Mesenchymal stem cell (in vitro differentiated cells and primary cell): ENCODE measurements at regions not wholly inside any gene's neighbourhood (a gene's known extent, or its start where the extent isn't known, plus 50 kb on each side); places are given as distances from the start of the nearest gene placed in this dataset.

Experiments
- DNase-seq: peaks from one replicate; pipeline ENCODE4 v3.0.0-alpha.2; 2013
- H2AFZ ChIP-seq: one replicate; pipeline ENCODE4 v1.6.1; 2013; ENCODE audit warnings: low read depth, mild to moderate bottlenecking, control low read depth, inconsistent platforms, low read length, moderate library complexity
- H2AK5ac ChIP-seq: 2 replicates; pipeline ENCODE4 v1.6.1; 2013; ENCODE audit warnings: low read length, moderate library complexity, mild to moderate bottlenecking, inconsistent platforms; ENCODE audit not compliant: severe bottlenecking
- H2BK120ac ChIP-seq: one replicate; pipeline ENCODE4 v1.6.1; 2013; ENCODE audit warnings: low read depth, mild to moderate bottlenecking, inconsistent platforms, low read length, moderate library complexity
- H2BK12ac ChIP-seq, 2 experiments: one replicate each; pipeline ENCODE4 v1.6.1; 2013; ENCODE audit warnings: inconsistent platforms in 2 of 2, low read length in 2 of 2, mild to moderate bottlenecking in 2 of 2, moderate library complexity in 2 of 2, control low read depth in 1 of 2
- H2BK15ac ChIP-seq: one replicate; pipeline ENCODE4 v1.6.1; 2013; ENCODE audit warnings: mild to moderate bottlenecking, low read depth, inconsistent platforms; ENCODE audit not compliant: poor library complexity, severe bottlenecking
- H2BK5ac ChIP-seq: 2 replicates; pipeline ENCODE4 v1.6.1; 2013; ENCODE audit warnings: low read depth, mild to moderate bottlenecking, low read length, control low read depth, inconsistent platforms; ENCODE audit not compliant: poor library complexity, severe bottlenecking
- H3K14ac ChIP-seq, 2 experiments: one replicate each; pipeline ENCODE4 v1.6.1; 2013; ENCODE audit warnings: inconsistent platforms in 2 of 2, low read length in 2 of 2, control low read depth in 1 of 2, mild to moderate bottlenecking in 1 of 2, moderate library complexity in 1 of 2
- H3K18ac ChIP-seq, 2 experiments: one replicate each; pipeline ENCODE4 v1.6.1; 2013; ENCODE audit warnings: inconsistent platforms in 2 of 2, low read length in 2 of 2, control low read depth in 1 of 2, low read depth in 1 of 2, mild to moderate bottlenecking in 1 of 2
- H3K23ac ChIP-seq, 2 experiments: one replicate each; pipeline ENCODE4 v1.6.1; 2013; ENCODE audit warnings: inconsistent platforms in 2 of 2, low read length in 2 of 2, mild to moderate bottlenecking in 2 of 2, moderate library complexity in 2 of 2, control low read depth in 1 of 2
- H3K27ac ChIP-seq: 2 replicates; pipeline ENCODE4 v1.5.1; 2013; ENCODE audit warnings: mild to moderate bottlenecking, moderate library complexity, low read length, control low read depth, inconsistent platforms; ENCODE audit not compliant: poor library complexity, severe bottlenecking
- H3K27me3 ChIP-seq, 2 experiments: 2 replicates each; pipeline versions ENCODE4 v1.6.1 to v1.7.0; 2013; ENCODE audit warnings: low read length in 2 of 2, mild to moderate bottlenecking in 2 of 2, moderate library complexity in 2 of 2, control low read depth in 1 of 2, inconsistent platforms in 1 of 2; ENCODE audit not compliant: control insufficient read depth in 1 of 2, insufficient read depth in 1 of 2
- H3K36me3 ChIP-seq, 2 experiments: 2 replicates each; pipeline versions ENCODE4 v1.6.1 to v1.7.0; 2013; ENCODE audit warnings: low read length in 2 of 2, control low read depth in 1 of 2, inconsistent platforms in 1 of 2, low read depth in 1 of 2, mild to moderate bottlenecking in 1 of 2; ENCODE audit not compliant: insufficient read depth in 2 of 2, control insufficient read depth in 1 of 2
- H3K4ac ChIP-seq, 2 experiments: one replicate each; pipeline ENCODE4 v1.6.1; 2013; ENCODE audit warnings: inconsistent platforms in 2 of 2, low read length in 2 of 2, mild to moderate bottlenecking in 2 of 2, moderate library complexity in 2 of 2, control low read depth in 1 of 2, low read depth in 1 of 2
- H3K4me1 ChIP-seq: 2 replicates; pipeline ENCODE4 v1.6.1; 2013; ENCODE audit warnings: low read depth, low read length, control low read depth; ENCODE audit not compliant: control insufficient read depth, insufficient read depth
- H3K4me2 ChIP-seq: 2 replicates; pipeline ENCODE4 v1.6.1; 2013; ENCODE audit warnings: low read length, mild to moderate bottlenecking, inconsistent platforms; ENCODE audit not compliant: poor library complexity, severe bottlenecking
- H3K4me3 ChIP-seq, 2 experiments: 2 replicates each; pipeline versions ENCODE4 v1.5.1 to v1.7.0; 2013; ENCODE audit warnings: low read length in 2 of 2, mild to moderate bottlenecking in 2 of 2, control low read depth in 1 of 2, low read depth in 1 of 2; ENCODE audit not compliant: insufficient read depth in 1 of 2
- H3K79me1 ChIP-seq: replicated peaks from 2 replicates; pipeline ENCODE4 v1.6.1; 2013; ENCODE audit warnings: mild to moderate bottlenecking, control low read depth, low read length, inconsistent platforms; ENCODE audit not compliant: poor library complexity, severe bottlenecking
- H3K9ac ChIP-seq: 2 replicates; pipeline ENCODE4 v1.7.0; 2013; ENCODE audit warnings: mild to moderate bottlenecking, low read length, moderate library complexity
- H3K9me3 ChIP-seq: 2 replicates; pipeline ENCODE4 v1.7.0; 2013; ENCODE audit warnings: mild to moderate bottlenecking, low read length; ENCODE audit not compliant: control insufficient read depth
- H4K8ac ChIP-seq: one replicate; pipeline ENCODE4 v1.6.1; 2013; ENCODE audit warnings: inconsistent platforms, mild to moderate bottlenecking, low read length, moderate library complexity
- H4K91ac ChIP-seq: one replicate; pipeline ENCODE4 v1.6.1; 2013; ENCODE audit warnings: mild to moderate bottlenecking, low read length, inconsistent platforms
- WGBS: methylation state at CpG from one replicate; pipeline ENCODE4 v1.1.7; 2013; ENCODE audit warnings: mixed read lengths; 5-methylcytosine and 5-hydroxymethylcytosine counted together

GRCh38 chr18:72692086-72692485 is 147.9 kb upstream of the CBLN2 start:
- Histone ChIP-seq H3K4me1 (peaks cover 4% of the 10 kb centered on the region), H3K36me3 (no peaks in the 10 kb centered on the region), H3K14ac (no peak overlapping the region), H3K4me3 (no peak overlapping the region), H2AK5ac (no peak overlapping the region), H4K91ac (no peak overlapping the region), H3K4ac (no peak overlapping the region), H3K27ac (no peak overlapping the region), H2BK5ac (no peak overlapping the region), H3K9me3 (no peaks in the 10 kb centered on the region), H2BK12ac (no peak overlapping the region), H2BK120ac (no peak overlapping the region), H4K8ac (no peak overlapping the region), H3K18ac (no peak overlapping the region), H3K4me2 (no peak overlapping the region), H2BK15ac (no peak overlapping the region), H3K23ac (no peak overlapping the region), H3K9ac (no peak overlapping the region), H3K79me1 (no peaks in the 10 kb centered on the region), H2AFZ (no peak overlapping the region), H3K27me3 (no peaks in the 10 kb centered on the region)
- no peak for DNase-seq
- 24% methylated on average over 8 of the region's 16 CpGs for WGBS

GRCh38 chr18:72687736-72688135 is 143.6 kb upstream of the CBLN2 start:
- WGBS: 91% methylated on average over 3 of the region's 4 CpGs

GRCh38 chr18:72675394-72675793 is 131.3 kb upstream of the CBLN2 start:
- Histone ChIP-seq H3K36me3 (no peaks in the 10 kb centered on the region), H2BK120ac (no peak overlapping the region), H2BK5ac (no peak overlapping the region), H3K23ac (no peak overlapping the region), H2BK12ac (no peak overlapping the region), H2AFZ (no peak overlapping the region), H4K91ac (no peak overlapping the region), H3K4me2 (no peak overlapping the region), H2BK15ac (no peak overlapping the region), H2AK5ac (no peak overlapping the region), H3K4ac (no peak overlapping the region), H3K4me3 (no peak overlapping the region), H3K9me3 (no peaks in the 10 kb centered on the region), H3K79me1 (no peaks in the 10 kb centered on the region), H3K14ac (no peak overlapping the region), H4K8ac (no peak overlapping the region), H3K27ac (no peak overlapping the region), H3K18ac (no peak overlapping the region), H3K27me3 (no peaks in the 10 kb centered on the region), H3K9ac (no peak overlapping the region), H3K4me1 (peaks cover 1% of the 10 kb centered on the region)
- WGBS: 58% methylated on average over 10 of the region's 10 CpGs
- DNase-seq: no peak

More at GRCh38 chr18:72687736-72688135, 143.6 kb upstream of the CBLN2 start:
- H2BK12ac ChIP-seq: no peak overlapping the region
- H3K36me3 ChIP-seq: no peaks in the 10 kb centered on the region
- H2AK5ac ChIP-seq: no peak overlapping the region
- no peak for DNase-seq
- H3K4me1 ChIP-seq: peaks cover 4% of the 10 kb centered on the region
- no peak overlapping the region for H2BK15ac ChIP-seq
- H3K27ac ChIP-seq: no peak overlapping the region
- H3K4me3 ChIP-seq: no peak overlapping the region
- H3K18ac ChIP-seq: no peak overlapping the region
- no peak overlapping the region for H4K91ac ChIP-seq
- no peak overlapping the region for H2BK5ac ChIP-seq
- H4K8ac ChIP-seq: no peak overlapping the region
- no peak overlapping the region for H2AFZ ChIP-seq
- H3K9me3 ChIP-seq: no peaks in the 10 kb centered on the region
- no peak overlapping the region for H3K4me2 ChIP-seq
- no peaks in the 10 kb centered on the region for H3K79me1 ChIP-seq
- H3K9ac ChIP-seq: no peak overlapping the region
- no peak overlapping the region for H3K4ac ChIP-seq
- no peak overlapping the region for H3K14ac ChIP-seq
- H3K23ac ChIP-seq: no peak overlapping the region
- no peaks in the 10 kb centered on the region for H3K27me3 ChIP-seq
- no peak overlapping the region for H2BK120ac ChIP-seq

GRCh38 chr18:72674710-72675109 is 130.6 kb upstream of the CBLN2 start:
- no peak overlapping the region for H3K18ac ChIP-seq
- H2BK12ac ChIP-seq: no peak overlapping the region
- no peaks in the 10 kb centered on the region for H3K36me3 ChIP-seq
- DNase-seq: no peak
- H3K4ac ChIP-seq: no peak overlapping the region
- WGBS: 88% methylated on average over 5 of the region's 7 CpGs
- H2BK15ac ChIP-seq: no peak overlapping the region
- H2BK120ac ChIP-seq: no peak overlapping the region
- H3K4me3 ChIP-seq: no peak overlapping the region
- no peak overlapping the region for H4K91ac ChIP-seq
- H2BK5ac ChIP-seq: no peak overlapping the region
- H3K9ac ChIP-seq: no peak overlapping the region
- no peak overlapping the region for H3K27ac ChIP-seq
- no peak overlapping the region for H2AK5ac ChIP-seq
- no peaks in the 10 kb centered on the region for H3K27me3 ChIP-seq
- no peak overlapping the region for H3K14ac ChIP-seq
- no peak overlapping the region for H3K23ac ChIP-seq
- H3K4me1 ChIP-seq: peaks cover 1% of the 10 kb centered on the region
- H4K8ac ChIP-seq: no peak overlapping the region
- no peaks in the 10 kb centered on the region for H3K9me3 ChIP-seq
- H2AFZ ChIP-seq: no peak overlapping the region
- H3K79me1 ChIP-seq: no peaks in the 10 kb centered on the region
- no peak overlapping the region for H3K4me2 ChIP-seq
